ENCODE measurements at regions not wholly inside any gene's neighbourhood (a gene's known extent, or its start where the extent isn't known, plus 50 kb on each side); places are given as distances from the start of the nearest gene placed in this dataset.

DNA sequence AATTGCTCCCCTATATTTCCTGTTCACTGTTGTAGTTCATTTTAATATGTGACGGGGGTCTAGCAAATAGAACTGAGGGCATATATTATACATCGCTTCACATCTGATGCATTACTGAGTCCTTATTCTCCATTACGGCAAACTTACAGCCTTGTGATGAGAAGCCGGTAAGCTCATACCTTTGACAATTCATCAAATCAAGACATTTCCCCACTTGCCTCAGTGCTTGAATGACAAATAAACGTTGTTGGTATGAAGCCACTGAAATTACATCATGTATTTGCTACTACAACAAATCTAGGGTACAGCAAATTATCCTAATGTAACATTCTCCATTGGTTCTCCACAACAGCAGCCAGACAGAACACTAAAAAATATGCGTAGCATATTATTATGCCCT, 1999.8 kb downstream of the LRRC4C start:
- TF ChIP-seq POLR2AphosphoS5 (IDR thresholded peaks at IDR 0.05), result no peak
- no peak for TF ChIP-seq POLR2A (IDR thresholded peaks at IDR 0.05)
- TF ChIP-seq CTCF (IDR thresholded peaks at IDR 0.05), result no peak
